ENCODE measurements at regions not wholly inside any gene's neighbourhood (a gene's known extent, or its start where the extent isn't known, plus 50 kb on each side); places are given as distances from the start of the nearest gene placed in this dataset.

- Mint-ChIP-seq H3K4me3 (no peak overlapping the region), H3K4me1 (peaks cover 2% of the 10 kb centered on the region), H3K36me3 (no peaks in the 10 kb centered on the region), H3K9me3 (peaks cover 1% of the 10 kb centered on the region), H3K27me3 (no peaks in the 10 kb centered on the region), H3K27ac (no peak overlapping the region)
- DNase-seq = no peak
Measured at GRCh38 chr14:42222924-42223471, 616.3 kb downstream of the LRFN5 start.

GRCh38 chr14:42214981-42215491, 608.4 kb downstream of the LRFN5 start:
- Mint-ChIP-seq H3K4me1 (no peaks in the 10 kb centered on the region), H3K4me3 (no peak overlapping the region), H3K27ac (no peak overlapping the region), H3K9me3 (no peaks in the 10 kb centered on the region), H3K27me3 (no peaks in the 10 kb centered on the region), H3K36me3 (no peaks in the 10 kb centered on the region)
- DNase-seq = no peak

GRCh38 chr14:42200957-42201356, 594.3 kb downstream of the LRFN5 start:
- no peaks in the 10 kb centered on the region for H3K4me1 Mint-ChIP-seq
- no peaks in the 10 kb centered on the region for H3K27me3 Mint-ChIP-seq

GRCh38 chr14:42198010-42198409, 591.3 kb downstream of the LRFN5 start:
- Mint-ChIP-seq H3K4me3 (no peak overlapping the region), H3K27ac (no peak overlapping the region), H3K36me3 (no peaks in the 10 kb centered on the region), H3K27me3 (no peaks in the 10 kb centered on the region), H3K4me1 (no peaks in the 10 kb centered on the region), H3K9me3 (no peaks in the 10 kb centered on the region)
- DNase-seq = no peak

More at GRCh38 chr14:42200957-42201356, 594.3 kb downstream of the LRFN5 start:
- peaks cover 5% of the 10 kb centered on the region for H3K9me3 Mint-ChIP-seq
- no peaks in the 10 kb centered on the region for H3K36me3 Mint-ChIP-seq
- DNase-seq = no peak
- no peak overlapping the region for H3K27ac Mint-ChIP-seq
- no peak overlapping the region for H3K4me3 Mint-ChIP-seq

DNA sequence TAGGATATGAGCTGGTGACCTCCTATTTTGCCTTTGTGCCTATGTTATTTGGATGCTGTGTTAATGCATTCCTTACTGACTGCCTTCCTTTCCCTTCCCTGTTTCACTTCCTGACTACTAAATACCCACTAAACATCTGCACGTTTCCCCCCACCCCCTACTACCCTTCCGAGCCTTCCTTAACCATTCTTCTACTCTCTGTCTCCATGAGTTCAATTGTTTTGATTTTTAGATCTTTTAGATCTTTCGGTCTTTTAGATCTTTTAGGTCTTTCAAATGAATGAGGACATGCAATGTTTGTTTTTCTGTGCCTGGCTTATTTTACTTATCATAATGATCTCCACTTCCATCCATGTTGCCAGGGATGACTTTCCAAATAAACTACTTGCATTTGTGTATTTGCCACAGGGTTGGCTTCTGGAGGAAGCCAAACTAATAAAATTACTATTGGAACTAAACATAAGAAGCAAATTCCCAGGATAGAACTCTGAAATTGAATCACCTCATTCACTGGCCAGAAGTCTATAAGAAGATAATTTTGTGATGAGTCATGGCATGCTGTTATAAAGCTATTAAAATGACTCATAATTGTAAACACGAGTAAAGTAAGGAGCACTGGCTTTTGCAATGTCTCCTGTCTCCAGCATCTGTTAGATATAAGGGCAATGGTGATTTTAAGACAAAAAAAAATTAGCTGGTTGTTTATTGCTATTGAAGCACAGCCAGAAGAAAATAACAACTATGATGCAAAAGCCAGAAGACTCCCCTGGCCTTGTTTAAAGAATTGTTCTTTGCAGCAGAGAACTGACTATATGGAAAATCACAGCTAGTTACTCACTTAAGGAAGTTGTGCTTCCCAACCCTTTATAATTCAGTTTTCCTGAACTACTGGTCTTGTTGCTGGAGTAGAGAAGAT, 586.3 kb downstream of the LRFN5 start:
- DNase-seq = no peak
- H3K4me3 Mint-ChIP-seq = no peak overlapping the region
- H3K27ac Mint-ChIP-seq = no peak overlapping the region
- H3K9me3 Mint-ChIP-seq = peaks cover 2% of the 10 kb centered on the region
- H3K27me3 Mint-ChIP-seq = no peaks in the 10 kb centered on the region
- H3K36me3 Mint-ChIP-seq = no peaks in the 10 kb centered on the region
- no peaks in the 10 kb centered on the region for H3K4me1 Mint-ChIP-seq

- peaks cover 2% of the 10 kb centered on the region for H3K9me3 Mint-ChIP-seq
- no peak overlapping the region for H3K4me3 Mint-ChIP-seq
- no peak for DNase-seq
- H3K27me3 Mint-ChIP-seq = no peaks in the 10 kb centered on the region
- H3K27ac Mint-ChIP-seq = no peak overlapping the region
- no peaks in the 10 kb centered on the region for H3K4me1 Mint-ChIP-seq
- no peaks in the 10 kb centered on the region for H3K36me3 Mint-ChIP-seq
Measured at GRCh38 chr14:42190744-42191143, 584.1 kb downstream of the LRFN5 start.

DNA sequence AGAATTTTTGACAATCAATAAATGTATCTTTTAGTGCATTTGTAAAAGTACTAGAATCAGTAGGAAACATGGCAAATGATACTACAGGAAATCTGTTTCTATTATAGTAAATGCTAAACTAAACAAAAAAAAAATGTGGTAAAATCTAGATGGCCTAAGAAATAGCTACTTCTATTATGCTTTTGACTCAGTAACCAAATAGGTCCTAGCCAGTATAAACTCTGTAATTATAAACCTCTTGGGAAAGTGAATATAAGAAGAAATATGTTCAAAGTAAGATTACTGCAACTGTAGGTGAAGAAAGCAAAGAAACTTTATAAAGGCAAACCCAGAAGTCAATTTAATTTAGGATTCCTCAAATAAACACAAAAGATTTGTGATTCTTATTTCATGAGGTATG, 581.2 kb downstream of the LRFN5 start:
- H3K4me3 Mint-ChIP-seq = no peak overlapping the region
- peaks cover 6% of the 10 kb centered on the region for H3K9me3 Mint-ChIP-seq
- H3K27ac Mint-ChIP-seq = no peak overlapping the region
- no peaks in the 10 kb centered on the region for H3K27me3 Mint-ChIP-seq
- H3K4me1 Mint-ChIP-seq = no peaks in the 10 kb centered on the region
- H3K36me3 Mint-ChIP-seq = no peaks in the 10 kb centered on the region
- no peak for DNase-seq

DNA sequence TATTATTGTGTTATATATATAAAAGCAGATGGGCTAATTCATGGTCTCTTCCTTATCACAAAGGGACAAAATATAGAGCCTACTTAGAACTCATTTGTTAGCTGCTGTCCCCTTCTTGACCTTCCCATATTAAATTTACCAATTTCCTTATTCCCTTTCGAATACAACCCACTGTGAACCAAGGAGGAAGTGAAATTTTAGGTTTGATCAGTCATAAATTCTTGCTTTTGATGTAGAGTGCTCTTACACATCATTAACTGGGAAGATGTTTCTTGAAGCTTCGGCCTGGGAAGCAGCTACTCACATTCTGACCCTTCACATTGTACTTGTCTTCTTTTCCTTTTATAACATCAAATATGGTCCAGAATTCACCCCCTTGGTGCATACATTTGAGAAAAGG, 579.0 kb downstream of the LRFN5 start:
- Mint-ChIP-seq H3K36me3 (no peaks in the 10 kb centered on the region), H3K4me3 (no peak overlapping the region)

GRCh38 chr14:42174357-42174756, 567.7 kb downstream of the LRFN5 start:
- Mint-ChIP-seq H3K4me3 (no peak overlapping the region), H3K36me3 (no peaks in the 10 kb centered on the region), H3K9me3 (peaks cover 2% of the 10 kb centered on the region), H3K4me1 (no peaks in the 10 kb centered on the region), H3K27ac (no peak overlapping the region), H3K27me3 (no peaks in the 10 kb centered on the region)
- DNase-seq = no peak

More for the DNA sequence above, 579.0 kb downstream of the LRFN5 start:
- Mint-ChIP-seq H3K9me3 (peaks cover 6% of the 10 kb centered on the region), H3K27ac (no peak overlapping the region), H3K4me1 (no peaks in the 10 kb centered on the region), H3K27me3 (no peaks in the 10 kb centered on the region)
- no peak for DNase-seq

- no peaks in the 10 kb centered on the region for H3K27me3 Mint-ChIP-seq
- H3K9me3 Mint-ChIP-seq = peaks cover 6% of the 10 kb centered on the region
- H3K27ac Mint-ChIP-seq = no peak overlapping the region
- no peaks in the 10 kb centered on the region for H3K4me1 Mint-ChIP-seq
- no peaks in the 10 kb centered on the region for H3K36me3 Mint-ChIP-seq
- no peak for DNase-seq
- H3K4me3 Mint-ChIP-seq = no peak overlapping the region
Measured at GRCh38 chr14:42173206-42173605, 566.5 kb downstream of the LRFN5 start.

GRCh38 chr14:42172304-42172703, 565.6 kb downstream of the LRFN5 start:
- H3K4me3 Mint-ChIP-seq = no peak overlapping the region
- H3K36me3 Mint-ChIP-seq = no peaks in the 10 kb centered on the region
- H3K27me3 Mint-ChIP-seq = no peaks in the 10 kb centered on the region
- no peak overlapping the region for H3K27ac Mint-ChIP-seq
- no peak for DNase-seq
- H3K9me3 Mint-ChIP-seq = peaks cover 6% of the 10 kb centered on the region
- no peaks in the 10 kb centered on the region for H3K4me1 Mint-ChIP-seq

DNA sequence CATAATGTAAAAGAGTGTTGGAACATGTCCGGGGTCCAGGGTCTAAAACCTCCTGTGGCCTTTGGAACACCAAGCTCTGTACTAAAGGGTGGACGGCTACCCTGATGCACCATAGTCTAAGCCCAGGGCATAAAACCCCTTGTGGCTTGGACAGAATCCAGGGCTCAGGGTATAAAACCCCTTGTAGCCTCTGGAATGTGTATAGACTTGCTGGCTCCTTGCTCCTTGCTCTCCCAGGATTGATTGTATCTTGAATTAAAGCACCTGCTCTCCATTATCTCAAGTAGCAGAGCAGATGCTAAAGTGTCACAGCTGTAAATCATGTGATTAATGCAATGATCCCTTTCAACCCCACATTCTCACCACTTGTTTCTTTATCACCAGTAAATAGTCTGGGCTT, 556.5 kb downstream of the LRFN5 start:
- Mint-ChIP-seq H3K27ac (no peak overlapping the region), H3K27me3 (no peaks in the 10 kb centered on the region)

DNA sequence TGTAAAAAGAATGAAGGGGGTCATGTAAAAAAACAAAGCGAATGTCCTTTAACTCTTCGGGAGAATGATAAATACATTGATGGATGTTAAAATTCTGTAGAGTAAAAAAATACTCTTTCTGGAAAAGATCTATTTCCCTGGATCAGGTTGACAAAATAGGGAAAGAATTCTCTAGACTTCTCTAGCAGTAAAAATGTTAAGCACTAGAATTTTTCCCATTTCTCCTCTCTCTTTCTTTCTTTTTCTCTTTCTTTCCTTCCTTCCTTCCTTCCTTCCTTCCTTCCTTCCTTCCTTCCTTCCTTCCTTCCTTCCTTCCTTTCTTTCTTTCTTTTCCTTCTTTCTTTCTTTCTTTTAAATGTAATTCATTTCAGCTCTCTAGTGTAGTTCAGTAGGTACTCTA, 552.5 kb downstream of the LRFN5 start:
- no peaks in the 10 kb centered on the region for H3K4me1 Mint-ChIP-seq
- DNase-seq = no peak
- H3K27me3 Mint-ChIP-seq = no peaks in the 10 kb centered on the region
- peaks cover 2% of the 10 kb centered on the region for H3K9me3 Mint-ChIP-seq
- no peak overlapping the region for H3K27ac Mint-ChIP-seq
- no peak overlapping the region for H3K4me3 Mint-ChIP-seq
- no peaks in the 10 kb centered on the region for H3K36me3 Mint-ChIP-seq

More for the DNA sequence above, 556.5 kb downstream of the LRFN5 start:
- H3K36me3 Mint-ChIP-seq = no peaks in the 10 kb centered on the region
- peaks cover 3% of the 10 kb centered on the region for H3K9me3 Mint-ChIP-seq
- no peak for DNase-seq
- no peak overlapping the region for H3K4me3 Mint-ChIP-seq
- no peaks in the 10 kb centered on the region for H3K4me1 Mint-ChIP-seq

- Mint-ChIP-seq H3K4me1 (no peaks in the 10 kb centered on the region), H3K9me3 (peaks cover 9% of the 10 kb centered on the region), H3K4me3 (no peak overlapping the region), H3K27ac (no peak overlapping the region), H3K36me3 (no peaks in the 10 kb centered on the region), H3K27me3 (no peaks in the 10 kb centered on the region)
- no peak for DNase-seq
Measured at GRCh38 chr14:42149609-42150261, 543.1 kb downstream of the LRFN5 start.

DNA sequence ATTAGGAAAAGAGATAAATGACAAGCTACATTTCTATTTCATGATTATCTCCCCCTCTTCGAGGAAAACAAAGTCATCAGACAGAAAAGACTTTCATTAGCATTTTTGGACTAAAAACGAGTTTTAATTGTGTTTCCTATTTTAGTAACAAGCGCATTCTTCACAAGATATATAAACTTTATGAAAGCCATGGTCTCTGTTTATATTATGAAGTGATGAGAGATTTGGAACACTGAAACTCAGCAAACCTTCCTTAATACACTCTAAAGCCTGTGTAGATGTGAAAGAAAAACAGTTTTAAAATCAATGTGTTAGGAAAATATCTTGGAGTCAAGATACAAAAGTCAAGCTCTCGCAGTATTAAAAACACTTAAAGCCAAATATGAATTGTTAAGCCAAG, 539.1 kb downstream of the LRFN5 start:
- H3K4me3 Mint-ChIP-seq = no peak overlapping the region
- H3K27ac Mint-ChIP-seq = no peak overlapping the region

More for the DNA sequence above, 539.1 kb downstream of the LRFN5 start:
- H3K27me3 Mint-ChIP-seq = no peaks in the 10 kb centered on the region
- no peak for DNase-seq
- H3K36me3 Mint-ChIP-seq = no peaks in the 10 kb centered on the region
- H3K4me1 Mint-ChIP-seq = no peaks in the 10 kb centered on the region
- H3K9me3 Mint-ChIP-seq = peaks cover 3% of the 10 kb centered on the region
